ENCODE measurements at regions not wholly inside any gene's neighbourhood (a gene's known extent, or its start where the extent isn't known, plus 50 kb on each side); places are given as distances from the start of the nearest gene placed in this dataset.

- Histone ChIP-seq H3K9ac (ENCODE audit: low read length in 3 of 3) (no peak overlapping the region), H3K27me3 (ENCODE audit: control insufficient read depth, insufficient read depth, low read length) (no peaks in the 10 kb centered on the region), H3K27ac (ENCODE audit: low read depth in 2 of 2, low read length in 2 of 2) (no peak overlapping the region), H3K4me1 (ENCODE audit: control insufficient read depth in 2 of 3, insufficient read depth in 2 of 3, low read depth in 1 of 3, low read length in 3 of 3) (no peaks in the 10 kb centered on the region), H3K36me3 (ENCODE audit: control insufficient read depth in 2 of 3, insufficient read depth in 3 of 3, low read length in 3 of 3) (no peaks in the 10 kb centered on the region), H3K4me3 (ENCODE audit: low read length in 3 of 3) (no peak overlapping the region), H3K9me3 (ENCODE audit: control insufficient read depth in 2 of 3, insufficient read depth in 1 of 3, low read length in 3 of 3) (peaks cover 0 to 2% (median 0%) of the 10 kb centered on the region in 3 donors)
- intact Hi-C loops (cut with DNase I), result no loop called here
- DNase-seq, result no peak
- no peak for FAIRE-seq
- TF ChIP-seq CTCF (IDR thresholded peaks at IDR 0.05; ENCODE audit: borderline replicate concordance, extremely low read depth, insufficient read depth), result no peak
Measured at GRCh38 chr3:78540485-78540884, 1227.3 kb downstream of the ROBO1 start.

DNA sequence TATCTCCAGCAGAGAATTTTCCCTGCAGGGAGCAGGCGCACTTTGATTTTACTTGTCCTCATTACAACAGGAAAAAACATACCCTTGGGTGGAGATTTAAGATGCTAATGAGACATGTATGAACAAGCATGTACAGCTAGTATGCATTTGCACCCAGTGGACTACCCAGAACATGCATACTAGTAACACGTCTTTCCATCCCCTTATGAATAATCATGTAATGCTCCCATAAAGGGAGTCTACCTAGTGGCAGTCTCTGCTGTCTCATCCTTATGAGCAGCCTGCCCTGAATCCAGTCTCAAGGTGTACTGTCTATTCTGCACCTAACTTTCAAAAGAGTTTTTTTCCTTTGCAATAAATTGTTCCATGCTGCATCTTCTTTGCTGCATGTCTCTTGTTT lies 1222.0 kb downstream of the ROBO1 start:
- H3K36me3 ChIP-seq (ENCODE audit: control insufficient read depth in 2 of 3, insufficient read depth in 3 of 3, low read length in 3 of 3), result no peaks in the 10 kb centered on the region
- FAIRE-seq, result no peak
- no peak overlapping the region for H3K4me3 ChIP-seq (ENCODE audit: low read length in 3 of 3)
- H3K9ac ChIP-seq (ENCODE audit: low read length in 3 of 3), result no peak overlapping the region
- H3K27me3 ChIP-seq (ENCODE audit: control insufficient read depth, insufficient read depth, low read length), result no peaks in the 10 kb centered on the region
- H3K4me1 ChIP-seq (ENCODE audit: control insufficient read depth in 2 of 3, insufficient read depth in 2 of 3, low read depth in 1 of 3, low read length in 3 of 3), result no peaks in the 10 kb centered on the region
- intact Hi-C loops (cut with DNase I), result no loop called here
- H3K9me3 ChIP-seq (ENCODE audit: control insufficient read depth in 2 of 3, insufficient read depth in 1 of 3, low read length in 3 of 3), result no peaks in the 10 kb centered on the region
- DNase-seq, result no peak
- no peak for TF ChIP-seq CTCF (IDR thresholded peaks at IDR 0.05; ENCODE audit: borderline replicate concordance, extremely low read depth, insufficient read depth)
- no peak overlapping the region for H3K27ac ChIP-seq (ENCODE audit: low read depth in 2 of 2, low read length in 2 of 2)
